Ishikawa (cell line): ENCODE measurements at regions not wholly inside any gene's neighbourhood (a gene's known extent, or its start where the extent isn't known, plus 50 kb on each side); places are given as distances from the start of the nearest gene placed in this dataset.

ENCODE experiments used
- CEBPB ChIP-seq: IDR thresholded peaks from 2 replicates; pipeline ENCODE4 v1.6.1; 2012
- CREB1 ChIP-seq: IDR thresholded peaks from 2 replicates; pipeline ENCODE4 v1.6.1; 2012; ENCODE audit warnings: low read depth
- EGR1 ChIP-seq: IDR thresholded peaks from 2 replicates; pipeline ENCODE4 v1.6.1; 2012
- EP300 ChIP-seq: IDR thresholded peaks from 2 replicates; pipeline ENCODE4 v1.6.1; 2012; ENCODE audit warnings: borderline replicate concordance
- FOXM1 ChIP-seq: IDR thresholded peaks from 2 replicates; pipeline ENCODE4 v1.6.1; 2012; ENCODE audit warnings: low read depth, borderline replicate concordance
- MAX ChIP-seq: IDR thresholded peaks from 2 replicates; pipeline ENCODE4 v1.6.1; 2012
- NFIC ChIP-seq: IDR thresholded peaks from 2 replicates; pipeline ENCODE4 v1.6.1; 2012
- RAD21 ChIP-seq: IDR thresholded peaks from 2 replicates; pipeline ENCODE4 v1.6.1; 2012; ENCODE audit warnings: low read depth
- REST ChIP-seq: IDR thresholded peaks from 2 replicates; pipeline ENCODE4 v1.6.1; 2012; ENCODE audit warnings: low read depth, mild to moderate bottlenecking
- TAF1 ChIP-seq: IDR thresholded peaks from 2 replicates; pipeline ENCODE4 v1.6.1; 2012; ENCODE audit warnings: low read depth, mild to moderate bottlenecking
- TCF12 ChIP-seq: IDR thresholded peaks from 2 replicates; pipeline ENCODE4 v1.6.1; 2012; ENCODE audit warnings: low read depth
- TEAD4 ChIP-seq: IDR thresholded peaks from 2 replicates; pipeline ENCODE4 v1.6.1; 2012
- USF1 ChIP-seq: IDR thresholded peaks from 2 replicates; pipeline ENCODE4 v1.6.1; 2012
- YY1 ChIP-seq: IDR thresholded peaks from 2 replicates; pipeline ENCODE4 v1.6.1; 2012; ENCODE audit warnings: low read depth
- ZBTB7A ChIP-seq: IDR thresholded peaks from 2 replicates; pipeline ENCODE4 v1.6.1; 2012; ENCODE audit warnings: low read depth

DNA sequence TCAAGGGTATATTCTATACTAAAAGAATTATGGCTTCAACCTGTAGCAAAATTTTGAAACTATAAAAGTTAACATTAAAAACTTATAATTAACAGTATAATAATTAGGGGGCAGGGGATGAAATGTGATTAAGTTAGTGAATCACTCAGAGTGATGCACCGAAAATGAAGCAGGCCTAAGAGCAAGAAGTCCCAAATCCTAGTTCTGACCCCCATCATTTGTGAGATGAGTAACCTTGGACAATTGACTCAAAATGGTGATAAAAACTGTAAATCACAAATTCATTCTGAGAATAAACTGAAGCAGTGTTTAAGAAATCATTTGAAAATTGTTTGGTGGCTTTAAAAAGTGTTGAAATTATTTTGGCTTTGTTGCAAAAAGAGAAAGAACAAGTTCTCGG is 56.8 kb downstream of the KLF12 start:
- no peak for TF ChIP-seq MAX
- TF ChIP-seq EGR1, result no peak
- no peak for TF ChIP-seq USF1
- TF ChIP-seq CEBPB, result no peak
- TF ChIP-seq TCF12, result no peak
- no peak for TF ChIP-seq TEAD4
- TF ChIP-seq NFIC, result no peak
- no peak for TF ChIP-seq TAF1
- no peak for TF ChIP-seq FOXM1
- no peak for TF ChIP-seq REST
- no peak for TF ChIP-seq ZBTB7A
- no peak for TF ChIP-seq CREB1
- no peak for TF ChIP-seq EP300
- no peak for TF ChIP-seq RAD21

- no peak for TF ChIP-seq MAX
Measured at GRCh38 chr13:74074723-74075122, 59.5 kb downstream of the KLF12 start.

DNA sequence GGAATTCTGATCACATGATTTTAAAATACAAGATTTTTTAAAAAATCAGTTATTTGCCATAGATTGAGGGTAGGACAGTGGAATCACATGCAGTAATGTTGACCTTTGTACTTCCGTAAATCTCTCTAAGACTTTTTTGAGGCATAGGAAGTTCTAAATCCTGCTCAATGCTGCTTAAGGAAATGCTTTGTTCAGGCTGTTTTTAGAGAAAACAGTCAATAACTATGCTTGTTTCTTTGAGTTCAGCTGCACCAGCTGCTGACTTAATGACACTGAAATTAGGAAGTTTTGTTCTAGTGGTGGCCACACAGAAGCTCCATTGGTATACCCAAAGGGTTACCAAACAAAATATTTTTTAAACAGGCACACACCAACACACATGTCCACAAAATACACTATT is 60.9 kb downstream of the KLF12 start:
- TF ChIP-seq TAF1 (no peak), ZBTB7A (no peak), NFIC (no peak), CREB1 (no peak), EP300 (no peak), RAD21 (no peak), EGR1 (no peak), USF1 (no peak), CEBPB (no peak), MAX (no peak), FOXM1 (no peak), TCF12 (no peak), TEAD4 (no peak)

DNA sequence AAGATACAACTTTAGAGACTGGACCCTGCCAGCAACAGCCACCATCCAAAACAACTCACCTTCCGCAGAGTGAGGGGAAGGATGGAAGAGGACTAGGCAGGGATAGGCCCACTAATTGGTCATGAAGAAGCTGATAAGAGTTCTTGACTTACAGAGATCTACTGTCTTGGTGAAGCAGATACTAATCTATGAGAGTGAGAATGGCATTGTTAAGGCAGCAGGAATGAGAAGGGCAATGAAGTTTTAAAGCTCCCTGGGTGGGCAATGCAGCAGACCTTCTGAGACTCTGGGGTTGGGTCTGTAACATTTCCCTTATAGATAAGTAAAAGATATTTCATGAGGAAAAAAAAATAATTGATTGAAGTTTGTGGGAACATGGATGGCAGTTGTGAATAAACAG is 63.7 kb downstream of the KLF12 start:
- TF ChIP-seq RAD21 (no peak), ZBTB7A (no peak), TCF12 (no peak), REST (no peak), EGR1 (no peak), NFIC (no peak), MAX (no peak), EP300 (no peak), CREB1 (no peak), CEBPB (no peak)

DNA sequence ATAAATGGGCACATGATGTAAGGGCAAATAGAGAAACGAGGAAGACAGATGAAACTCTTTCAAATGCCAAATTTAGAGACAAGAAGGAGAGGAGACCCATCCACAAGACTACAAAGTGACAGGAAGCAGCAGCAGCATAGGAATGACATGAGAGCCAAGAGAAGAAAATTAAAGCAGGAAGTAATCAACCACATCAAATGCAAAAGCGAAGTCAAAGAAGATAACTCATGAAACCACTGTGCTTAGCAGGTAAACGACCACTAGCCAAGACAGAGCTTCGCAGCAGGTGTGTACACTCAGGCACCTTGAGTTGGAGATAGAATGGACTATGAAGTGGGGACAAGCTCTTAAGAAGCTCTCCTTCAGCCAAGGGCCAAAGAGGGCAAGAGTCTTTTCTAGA is 64.1 kb downstream of the KLF12 start:
- TF ChIP-seq NFIC, result no peak
- TF ChIP-seq MAX, result no peak
- TF ChIP-seq TEAD4, result no peak
- TF ChIP-seq YY1, result no peak
- no peak for TF ChIP-seq USF1
- no peak for TF ChIP-seq REST
- no peak for TF ChIP-seq TCF12
- TF ChIP-seq CREB1, result no peak
- no peak for TF ChIP-seq TAF1
- TF ChIP-seq FOXM1, result no peak
- no peak for TF ChIP-seq EP300
- no peak for TF ChIP-seq RAD21
- no peak for TF ChIP-seq EGR1
- no peak for TF ChIP-seq ZBTB7A
- TF ChIP-seq CEBPB, result no peak
